ENCODE measurements at regions not wholly inside any gene's neighbourhood (a gene's known extent, or its start where the extent isn't known, plus 50 kb on each side); places are given as distances from the start of the nearest gene placed in this dataset.

- TF ChIP-seq DMTF1 (CRISPR knock-in tag; IDR thresholded peaks at IDR 0.05): no peak
- TF ChIP-seq SRSF9 (IDR thresholded peaks at IDR 0.05; ENCODE audit: borderline replicate concordance, insufficient read depth, low read depth, low read length, poor library complexity, severe bottlenecking): no peak
- no peak for TF ChIP-seq RBAK (CRISPR knock-in tag; IDR thresholded peaks at IDR 0.05)
- no peak for TF ChIP-seq RFX5 (IDR thresholded peaks at IDR 0.05; ENCODE audit: low read depth, low read length)
- no peak for TF ChIP-seq ONECUT2 (CRISPR knock-in tag; IDR thresholded peaks at IDR 0.05)
- TF ChIP-seq ZKSCAN1 (IDR thresholded peaks at IDR 0.05; ENCODE audit: low read length): no peak
Observed at GRCh38 chr6:119467488-119468081, 118.0 kb upstream of the MAN1A1 start (continued).

GRCh38 chr6:119466226-119466625, 116.7 kb upstream of the MAN1A1 start:
- no peak overlapping the region for H3K4me3 ChIP-seq (replicated peaks in 1 of 3; ENCODE audit: insufficient read depth in 1 of 3, low read depth in 2 of 3, low read length in 3 of 3)
- BruUV-seq (replicated peaks): no TSS peak
- no peak for ATAC-seq
- H4K20me1 ChIP-seq (ENCODE audit: insufficient read depth, low read length): no peaks in the 10 kb centered on the region
- in situ Hi-C loops (cut with HindIII; ENCODE audit: extremely low pct_ligation_motif_present, low pct_unique_long_range_greater_than_20kb): no loop called here
- DNase-seq (ENCODE audit: low spot score): no peak
- ChIA-PET POLR2A (no interaction called here), CTCF (ENCODE audit: low intra/inter-chr PET ratio, low total read pairs) (no interaction called here)
- no peaks in the 10 kb centered on the region for H3K4me1 ChIP-seq (ENCODE audit: insufficient read depth, low read length)
- no peak for FAIRE-seq
- intact Hi-C loops (cut with micrococcal nuclease; ENCODE audit: unreplicated experiment): no loop called here
- no peak overlapping the region for H2AFZ ChIP-seq (ENCODE audit: low read length)
- no peaks in the 10 kb centered on the region for H3K36me3 ChIP-seq (replicated peaks in 1 of 2; ENCODE audit: control insufficient read depth in 1 of 2, insufficient read depth in 2 of 2, low read length in 2 of 2)
- H3K27me3 ChIP-seq (ENCODE audit: control insufficient read depth in 1 of 2, insufficient read depth in 2 of 2, low read length in 2 of 2): no peaks in the 10 kb centered on the region
- H3K4me2 ChIP-seq (ENCODE audit: low read depth, low read length): no peak overlapping the region
- no peak overlapping the region for H3K27ac ChIP-seq (ENCODE audit: extremely low read length, insufficient read depth, low read length)
- no peak overlapping the region for H3K9ac ChIP-seq (ENCODE audit: insufficient read depth, low read depth, low read length)
- H3K79me2 ChIP-seq (ENCODE audit: insufficient read depth, low read length): no peaks in the 10 kb centered on the region
- 50% methylated on average over 2 of the region's 2 CpGs for WGBS (ENCODE audit: low lambda C conversion rate)
- no peaks in the 10 kb centered on the region for H3K9me3 ChIP-seq (ENCODE audit: low read length)
- TF ChIP-seq CSRNP2 (CRISPR knock-in tag; conservative IDR thresholded peaks at IDR 0.05; ENCODE audit: low read depth): no peak
- TF ChIP-seq ZNF3 (CRISPR knock-in tag; IDR thresholded peaks at IDR 0.05): no peak
- no peak for TF ChIP-seq FOSL1 (CRISPR knock-in tag; IDR thresholded peaks at IDR 0.05; ENCODE audit: borderline replicate concordance)
- TF ChIP-seq MXD3 (CRISPR knock-in tag; IDR thresholded peaks at IDR 0.05): no peak
- TF ChIP-seq ZFP62 (CRISPR knock-in tag; IDR thresholded peaks at IDR 0.05): no peak
- no peak for TF ChIP-seq KLF6 (CRISPR knock-in tag; IDR thresholded peaks at IDR 0.05)
- TF ChIP-seq PAXIP1 (CRISPR knock-in tag; conservative IDR thresholded peaks at IDR 0.05): no peak
- TF ChIP-seq ZNF335 (CRISPR knock-in tag; IDR thresholded peaks at IDR 0.05): no peak
- TF ChIP-seq HMGA1 (CRISPR knock-in tag; conservative IDR thresholded peaks at IDR 0.05): no peak
- TF ChIP-seq TOPORS (CRISPR knock-in tag; IDR thresholded peaks at IDR 0.05): no peak
